Right lobe of liver (tissue), 4 donors: ENCODE measurements at regions not wholly inside any gene's neighbourhood (a gene's known extent, or its start where the extent isn't known, plus 50 kb on each side); places are given as distances from the start of the nearest gene placed in this dataset.

Experiments
- POLR2A ChIP-seq: fragments of 450-650 bp; IDR thresholded peaks from one replicate; pipeline ENCODE4 v1.6.1; 2017; ENCODE audit warnings: antibody characterized with exemption, mild to moderate bottlenecking
- TF ChIP-seq, protein P1 (sequence below), 4 donors: fragments of 200-600 bp in 3 of 4; fragments of 450-650 bp in 1 of 4; IDR thresholded peaks; one replicate each; pipeline versions ENCODE4 v1.5.1 to v1.8.0; 2016 to 2022; ENCODE audit warnings: antibody characterized with exemption in 4 of 4, mild to moderate bottlenecking in 2 of 4
- donor health status: DM: no; HTN: no; CAD: no.
- donor health status: DM: no; HTN: no; CAD: no.
- donor health status: DM: no; HTN: yes; CAD: no.

DNA sequence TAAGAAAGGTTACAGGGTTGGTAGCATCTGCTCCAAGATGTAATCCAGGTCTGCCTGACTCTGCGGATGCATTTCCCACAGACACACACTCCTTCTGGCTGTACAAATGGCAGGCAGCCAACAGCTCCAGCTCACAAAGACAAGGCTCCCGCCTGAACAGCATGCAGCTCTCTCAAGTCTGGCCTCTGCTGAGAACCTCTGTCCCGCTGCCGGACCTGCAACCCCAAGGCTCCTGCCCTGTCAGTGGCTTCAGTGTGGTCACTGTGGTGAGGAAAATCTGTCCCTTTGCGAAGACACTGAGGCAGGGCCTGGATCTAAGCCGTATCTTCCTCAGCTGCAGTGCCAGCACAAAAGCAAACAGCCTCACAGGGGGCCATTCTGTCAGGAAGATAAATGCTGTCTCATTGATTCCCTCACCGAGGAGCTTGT lies 469.3 kb upstream of the MEX3C start:
- TF ChIP-seq, protein P1, sequence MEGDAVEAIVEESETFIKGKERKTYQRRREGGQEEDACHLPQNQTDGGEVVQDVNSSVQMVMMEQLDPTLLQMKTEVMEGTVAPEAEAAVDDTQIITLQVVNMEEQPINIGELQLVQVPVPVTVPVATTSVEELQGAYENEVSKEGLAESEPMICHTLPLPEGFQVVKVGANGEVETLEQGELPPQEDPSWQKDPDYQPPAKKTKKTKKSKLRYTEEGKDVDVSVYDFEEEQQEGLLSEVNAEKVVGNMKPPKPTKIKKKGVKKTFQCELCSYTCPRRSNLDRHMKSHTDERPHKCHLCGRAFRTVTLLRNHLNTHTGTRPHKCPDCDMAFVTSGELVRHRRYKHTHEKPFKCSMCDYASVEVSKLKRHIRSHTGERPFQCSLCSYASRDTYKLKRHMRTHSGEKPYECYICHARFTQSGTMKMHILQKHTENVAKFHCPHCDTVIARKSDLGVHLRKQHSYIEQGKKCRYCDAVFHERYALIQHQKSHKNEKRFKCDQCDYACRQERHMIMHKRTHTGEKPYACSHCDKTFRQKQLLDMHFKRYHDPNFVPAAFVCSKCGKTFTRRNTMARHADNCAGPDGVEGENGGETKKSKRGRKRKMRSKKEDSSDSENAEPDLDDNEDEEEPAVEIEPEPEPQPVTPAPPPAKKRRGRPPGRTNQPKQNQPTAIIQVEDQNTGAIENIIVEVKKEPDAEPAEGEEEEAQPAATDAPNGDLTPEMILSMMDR (IDR thresholded peaks at IDR 0.05) = no peak
- TF ChIP-seq POLR2A = no peak
